Activated T-helper 2 cell treated with anti-CD3 and anti-CD28 coated beads, Interferon-gamma antibody, Interleukin-2, Interleukin-4, amounts not matched to agents 10 μg/mL and 5 μg/mL and 100 μg/mL, durations not matched to agents 14 hours and 24 hours and 36 hours (primary cell): ENCODE measurements at regions not wholly inside any gene's neighbourhood (a gene's known extent, or its start where the extent isn't known, plus 50 kb on each side); places are given as distances from the start of the nearest gene placed in this dataset.

ENCODE experiments used
- DNase-seq: peaks from one replicate; pipeline ENCODE4 v3.0.0; 2021; ENCODE audit warnings: low spot score
- H3K27ac Mint-ChIP-seq: one replicate; pipeline ENCODE4 v1.8.0; 2021; ENCODE audit warnings: mixed read lengths
- H3K27me3 Mint-ChIP-seq: one replicate; pipeline ENCODE4 v1.8.0; 2021; ENCODE audit warnings: low read depth, mixed read lengths
- H3K36me3 Mint-ChIP-seq: one replicate; pipeline ENCODE4 v1.8.0; 2021; ENCODE audit warnings: low read depth, mixed read lengths
- H3K4me1 Mint-ChIP-seq: one replicate; pipeline ENCODE4 v1.8.0; 2021; ENCODE audit warnings: low read depth, mixed read lengths
- H3K4me3 Mint-ChIP-seq: one replicate; pipeline ENCODE4 v1.8.0; 2021; ENCODE audit warnings: low read depth, mild to moderate bottlenecking, moderate library complexity, mixed read lengths
- H3K9me3 Mint-ChIP-seq: one replicate; pipeline ENCODE4 v1.8.0; 2021; ENCODE audit warnings: mixed read lengths
- intact Hi-C: fragments of 100-400 bp; cut with micrococcal nuclease; formaldehyde crosslinking; loops from one replicate; pipeline ENCODE4 v1.15.1; 2023

DNA sequence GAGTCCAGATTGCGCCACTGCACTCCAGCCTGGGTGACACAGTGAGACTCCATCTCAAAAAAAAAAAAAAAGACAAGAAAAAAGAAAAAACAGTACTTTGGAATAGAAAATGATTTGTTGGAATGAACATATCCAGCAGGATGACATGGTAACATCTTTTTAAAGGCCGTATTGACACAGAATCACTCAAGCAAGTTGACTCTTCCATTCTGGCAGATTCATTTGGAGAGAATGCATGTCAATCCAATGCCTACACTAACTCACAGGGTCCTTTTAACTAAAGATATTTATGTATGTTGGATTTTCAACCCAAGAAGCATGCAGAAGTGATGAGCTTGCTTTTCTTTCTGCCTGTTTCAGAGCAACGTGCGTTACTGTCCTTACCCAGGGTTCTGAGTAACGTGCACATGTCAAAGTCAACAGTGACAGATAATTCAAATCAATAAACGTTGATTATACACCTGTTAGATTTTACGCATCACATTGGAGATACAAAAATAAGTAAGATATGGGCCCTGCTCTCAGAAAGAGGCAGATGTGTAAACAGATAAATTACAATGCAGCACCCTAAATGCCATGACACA is 77.1 kb upstream of the FNDC3B start:
- DNase-seq: no peak
- Mint-ChIP-seq H3K4me3 (no peak overlapping the region), H3K9me3 (no peaks in the 10 kb centered on the region), H3K36me3 (no peaks in the 10 kb centered on the region), H3K27ac (no peak overlapping the region), H3K27me3 (no peaks in the 10 kb centered on the region), H3K4me1 (peaks cover 20% of the 10 kb centered on the region)
- intact Hi-C loops: no loop called here

DNA sequence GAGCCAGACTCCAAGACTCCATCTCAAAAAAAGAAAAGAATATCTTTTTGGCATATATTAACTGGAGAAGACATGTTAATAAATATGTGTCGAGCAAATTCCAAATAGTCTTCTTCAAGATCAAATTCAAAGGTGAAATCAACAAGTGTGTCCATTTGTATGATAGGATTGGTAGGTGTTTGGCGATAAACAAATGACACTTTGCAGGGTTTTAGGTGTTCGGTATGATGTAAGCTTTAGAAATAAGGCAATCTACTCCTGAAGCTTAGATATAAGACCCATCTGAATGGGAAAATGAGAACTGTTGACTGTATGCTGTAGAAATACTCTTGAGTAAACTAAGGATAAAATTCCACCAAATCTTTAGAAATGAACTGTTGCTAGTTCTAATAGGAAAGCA is 75.8 kb upstream of the FNDC3B start:
- Mint-ChIP-seq H3K27me3 (no peaks in the 10 kb centered on the region), H3K9me3 (no peaks in the 10 kb centered on the region), H3K4me1 (peaks cover 24% of the 10 kb centered on the region), H3K4me3 (no peak overlapping the region), H3K27ac (no peak overlapping the region), H3K36me3 (no peaks in the 10 kb centered on the region)
- intact Hi-C loops: no loop called here
- no peak for DNase-seq

DNA sequence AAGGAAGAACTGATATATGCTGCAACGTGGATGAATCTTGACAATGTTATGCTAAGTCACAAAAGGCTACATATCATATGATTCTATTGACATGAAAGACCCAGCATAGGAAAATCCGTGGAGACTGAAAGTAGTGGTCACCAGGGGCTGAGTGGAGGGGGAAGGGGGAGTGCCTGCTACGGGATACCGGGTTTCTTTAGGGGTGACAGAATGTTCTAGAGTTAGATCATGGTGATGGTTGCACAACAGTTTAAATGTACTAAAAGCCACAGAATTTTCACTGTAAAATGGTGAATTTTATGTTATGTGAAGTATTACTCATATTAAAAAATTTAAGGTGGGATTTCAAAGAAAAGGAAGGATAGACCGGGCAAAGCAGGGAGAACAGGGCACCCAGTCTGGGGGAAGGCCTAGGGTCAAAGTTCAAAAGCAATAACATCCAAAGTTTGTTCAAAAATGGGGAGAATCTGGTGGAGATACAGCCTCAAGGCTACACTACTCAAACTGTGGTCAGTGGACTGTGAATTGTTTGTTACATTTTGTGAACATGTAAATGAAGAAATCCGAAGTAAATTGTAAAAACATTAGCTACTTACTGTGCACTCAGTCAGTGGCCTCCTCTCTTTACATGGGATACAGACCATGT is 74.2 kb upstream of the FNDC3B start:
- DNase-seq: no peak
- H3K27me3 Mint-ChIP-seq: no peaks in the 10 kb centered on the region
- intact Hi-C loops: no loop called here
- peaks cover 4% of the 10 kb centered on the region for H3K9me3 Mint-ChIP-seq
- H3K4me1 Mint-ChIP-seq: peaks cover 19% of the 10 kb centered on the region
- no peak overlapping the region for H3K4me3 Mint-ChIP-seq
- no peaks in the 10 kb centered on the region for H3K36me3 Mint-ChIP-seq
- H3K27ac Mint-ChIP-seq: no peak overlapping the region

DNA sequence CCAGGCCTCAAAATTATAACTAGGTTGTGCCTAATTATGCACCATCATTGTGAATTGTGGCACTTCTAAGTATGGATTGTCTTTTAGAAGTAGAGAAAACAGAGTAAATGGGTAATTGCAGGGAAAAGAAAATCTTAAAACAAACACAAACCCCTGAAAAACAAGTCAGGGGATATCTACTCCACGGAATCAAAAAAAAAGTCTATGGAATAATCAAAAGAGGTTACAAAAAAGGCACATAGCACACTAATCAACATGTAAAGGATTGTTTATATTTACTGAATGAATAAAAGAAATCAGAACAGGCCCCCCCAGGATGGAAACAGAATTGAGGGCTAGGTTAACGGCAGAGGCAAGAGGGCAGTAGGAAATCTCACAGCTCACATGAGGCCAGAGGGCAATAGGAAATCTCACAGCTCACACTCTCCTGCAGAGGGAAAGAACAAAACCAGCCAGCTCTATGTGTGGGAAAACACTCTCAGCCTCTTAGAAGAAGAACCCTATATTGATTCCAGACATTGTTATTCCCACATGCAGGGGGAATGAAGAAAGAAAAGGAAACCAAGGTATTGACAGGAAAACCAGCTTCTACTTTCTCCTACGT is 72.7 kb upstream of the FNDC3B start:
- peaks cover 4% of the 10 kb centered on the region for H3K9me3 Mint-ChIP-seq
- H3K4me1 Mint-ChIP-seq: peaks cover 13% of the 10 kb centered on the region
- H3K27me3 Mint-ChIP-seq: no peaks in the 10 kb centered on the region
- no peak overlapping the region for H3K27ac Mint-ChIP-seq
- intact Hi-C loops: no loop called here
- DNase-seq: no peak
- no peak overlapping the region for H3K4me3 Mint-ChIP-seq
- H3K36me3 Mint-ChIP-seq: no peaks in the 10 kb centered on the region

DNA sequence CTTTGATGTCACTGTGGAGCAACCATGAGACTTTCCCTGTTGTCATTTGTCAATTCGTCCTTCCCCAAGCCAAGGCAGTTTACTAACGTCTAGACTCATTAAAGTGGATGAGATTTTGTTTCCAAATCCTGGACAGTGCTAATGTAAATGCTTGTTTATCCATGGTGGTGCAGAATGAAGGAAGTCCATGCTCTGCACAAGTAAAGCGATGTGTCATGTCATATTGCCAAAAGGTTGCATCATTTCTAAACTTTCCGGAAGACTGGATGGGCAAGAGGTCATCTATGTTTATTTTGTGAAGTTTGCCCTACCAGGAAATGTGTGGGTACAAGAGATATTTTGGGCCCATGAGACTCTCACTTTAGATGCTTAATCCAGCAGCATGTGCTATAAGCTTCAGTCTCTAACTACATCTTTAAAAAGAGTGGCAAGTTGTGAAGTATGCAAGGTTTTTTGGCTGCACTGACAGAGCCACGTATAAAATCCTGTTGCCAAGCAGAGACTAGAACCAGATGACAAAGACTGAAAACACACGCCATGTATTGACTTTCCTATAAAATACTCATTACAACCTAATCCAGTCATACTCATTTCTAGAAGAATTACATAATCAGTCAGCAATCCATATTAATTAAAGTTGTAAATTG is 72.1 kb upstream of the FNDC3B start:
- peaks cover 4% of the 10 kb centered on the region for H3K9me3 Mint-ChIP-seq
- no peaks in the 10 kb centered on the region for H3K36me3 Mint-ChIP-seq
- H3K4me3 Mint-ChIP-seq: no peak overlapping the region
- no peak overlapping the region for H3K27ac Mint-ChIP-seq
- peaks cover 13% of the 10 kb centered on the region for H3K4me1 Mint-ChIP-seq
- DNase-seq: no peak
- H3K27me3 Mint-ChIP-seq: no peaks in the 10 kb centered on the region
- intact Hi-C loops: no loop called here

DNA sequence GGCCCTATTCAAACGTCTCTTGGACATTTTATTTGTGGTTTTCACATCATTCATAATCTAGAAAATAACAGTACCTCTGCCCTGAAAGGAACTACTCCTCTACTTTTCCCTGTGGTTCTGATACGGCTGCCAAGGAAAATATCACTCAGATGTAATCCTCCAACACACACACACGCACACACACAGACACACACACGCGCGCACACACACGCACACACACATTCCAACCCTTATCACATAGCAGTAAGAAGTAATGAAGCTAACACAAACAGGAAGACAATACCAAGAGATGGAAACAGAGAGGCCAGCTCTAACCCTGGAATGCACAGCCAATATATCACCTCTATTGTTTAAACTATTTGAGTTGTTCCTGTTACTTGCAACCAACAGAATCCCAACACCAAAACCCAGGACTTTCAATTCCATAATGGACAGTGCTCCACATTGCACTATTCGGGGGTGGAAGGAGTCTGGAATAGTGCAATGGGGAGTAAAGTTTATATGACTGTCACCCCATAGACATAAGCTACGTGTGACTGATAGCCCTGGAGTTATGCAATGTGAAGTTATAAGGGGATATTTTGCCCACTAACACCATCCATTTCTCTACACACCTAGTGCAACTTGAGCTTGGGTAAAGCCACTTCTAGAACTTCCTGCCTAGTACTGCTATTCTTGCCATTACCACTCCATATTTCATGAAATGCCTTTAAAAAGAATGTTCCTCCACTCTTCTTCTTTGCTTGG is 71.3 kb upstream of the FNDC3B start:
- H3K4me3 Mint-ChIP-seq: no peak overlapping the region
- no peak for DNase-seq
- peaks cover 13% of the 10 kb centered on the region for H3K4me1 Mint-ChIP-seq
- intact Hi-C loops: no loop called here
- H3K36me3 Mint-ChIP-seq: no peaks in the 10 kb centered on the region
- no peak overlapping the region for H3K27ac Mint-ChIP-seq
- H3K9me3 Mint-ChIP-seq: peaks cover 4% of the 10 kb centered on the region
- no peaks in the 10 kb centered on the region for H3K27me3 Mint-ChIP-seq

DNA sequence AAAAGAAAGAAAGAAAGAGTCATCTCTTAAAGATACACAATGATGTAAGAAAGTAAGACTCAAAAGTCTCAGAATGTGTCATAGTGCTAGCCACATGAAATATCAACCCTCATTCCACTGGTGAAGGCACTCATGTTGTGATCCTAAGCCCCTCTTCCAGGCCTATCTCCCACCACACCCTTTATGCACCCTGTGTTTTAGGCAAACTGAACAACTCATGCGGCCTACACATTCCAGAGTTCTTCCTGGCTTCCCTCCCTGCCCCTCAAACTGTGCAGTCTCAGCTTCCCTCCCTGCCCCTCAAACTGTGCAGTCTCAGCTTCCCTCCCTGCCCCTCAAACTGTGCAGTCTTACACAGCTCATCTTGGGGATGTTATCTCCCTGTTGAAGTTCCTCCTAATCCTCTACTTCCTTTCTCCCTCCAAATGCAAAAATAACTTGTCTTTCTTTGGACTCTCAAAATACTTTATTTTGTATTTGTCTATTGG is 69.0 kb upstream of the FNDC3B start:
- intact Hi-C loops: loop anchor here (5.0 to 10.0 kb wide), 3 partner anchors 67 to 156 kb away; partner anchors contain the start of genes FNDC3B and PLD1
- Mint-ChIP-seq H3K4me1 (peaks cover 13% of the 10 kb centered on the region), H3K27ac (no peak overlapping the region), H3K27me3 (no peaks in the 10 kb centered on the region), H3K36me3 (no peaks in the 10 kb centered on the region), H3K4me3 (no peak overlapping the region), H3K9me3 (peaks cover 4% of the 10 kb centered on the region)
- DNase-seq: no peak

DNA sequence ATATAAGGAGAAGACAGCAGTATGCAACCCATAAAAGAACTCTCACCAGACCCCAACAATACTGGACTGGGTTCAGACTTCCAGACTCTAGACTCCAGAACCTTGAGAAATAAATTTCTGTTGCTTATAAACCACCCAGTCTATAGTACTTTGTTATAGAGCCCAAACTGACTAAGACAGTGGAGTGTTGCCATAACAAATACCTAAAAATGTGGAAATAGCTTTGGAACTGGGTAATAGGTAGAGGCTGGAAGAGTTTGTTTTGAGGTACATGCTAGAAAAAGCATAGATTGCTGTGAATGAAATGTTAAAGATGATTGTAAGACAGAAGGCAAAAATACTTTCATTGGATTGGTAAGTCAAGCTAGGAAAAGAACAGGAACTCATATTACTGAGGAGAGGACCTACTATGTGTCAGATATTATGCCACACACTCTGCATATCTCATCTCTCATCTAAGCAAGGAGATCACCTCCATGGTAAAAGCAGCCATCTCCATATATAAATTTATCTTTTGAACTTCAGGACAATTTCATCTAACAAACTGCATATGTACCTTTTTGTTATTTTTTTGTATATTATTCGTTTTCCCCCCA is 67.4 kb upstream of the FNDC3B start:
- Mint-ChIP-seq H3K27me3 (no peaks in the 10 kb centered on the region), H3K27ac (no peak overlapping the region), H3K4me3 (no peak overlapping the region), H3K4me1 (peaks cover 12% of the 10 kb centered on the region), H3K36me3 (no peaks in the 10 kb centered on the region), H3K9me3 (peaks cover 4% of the 10 kb centered on the region)
- no peak for DNase-seq
- intact Hi-C loops: loop anchor here (5.0 to 10.0 kb wide), 3 partner anchors 65 to 157 kb away; partner anchors contain the start of genes FNDC3B and PLD1

DNA sequence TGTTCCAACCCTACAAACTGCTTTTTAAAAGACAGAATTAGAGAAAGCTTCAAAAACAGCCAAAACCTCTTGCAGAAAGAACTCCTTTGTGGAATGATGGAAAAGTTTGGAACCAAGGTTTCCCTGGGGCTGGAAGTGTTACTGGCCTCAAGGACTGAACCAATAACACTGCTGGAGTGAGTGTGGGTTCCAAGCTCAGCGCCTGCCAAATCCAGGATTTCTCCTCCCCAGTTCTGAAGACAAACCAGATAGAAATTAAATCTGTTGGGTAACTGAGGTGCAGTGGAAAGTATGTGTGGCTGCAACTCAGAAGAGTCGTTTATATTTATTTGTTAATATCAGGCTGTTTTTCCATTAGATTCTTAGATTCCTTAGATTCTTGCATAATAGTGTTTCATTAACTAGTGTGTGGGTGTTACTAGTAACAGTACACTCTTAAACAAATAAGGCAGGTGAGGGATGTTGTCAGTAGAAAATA is 66.5 kb upstream of the FNDC3B start:
- no peak for DNase-seq
- no peak overlapping the region for H3K4me3 Mint-ChIP-seq
- H3K27me3 Mint-ChIP-seq: no peaks in the 10 kb centered on the region
- H3K9me3 Mint-ChIP-seq: peaks cover 4% of the 10 kb centered on the region
- intact Hi-C loops: loop anchor here (5.0 to 10.0 kb wide), 3 partner anchors 64 to 158 kb away; partner anchors contain the start of genes FNDC3B and PLD1
- peaks cover 10% of the 10 kb centered on the region for H3K4me1 Mint-ChIP-seq
- H3K27ac Mint-ChIP-seq: no peak overlapping the region
- H3K36me3 Mint-ChIP-seq: no peaks in the 10 kb centered on the region

DNA sequence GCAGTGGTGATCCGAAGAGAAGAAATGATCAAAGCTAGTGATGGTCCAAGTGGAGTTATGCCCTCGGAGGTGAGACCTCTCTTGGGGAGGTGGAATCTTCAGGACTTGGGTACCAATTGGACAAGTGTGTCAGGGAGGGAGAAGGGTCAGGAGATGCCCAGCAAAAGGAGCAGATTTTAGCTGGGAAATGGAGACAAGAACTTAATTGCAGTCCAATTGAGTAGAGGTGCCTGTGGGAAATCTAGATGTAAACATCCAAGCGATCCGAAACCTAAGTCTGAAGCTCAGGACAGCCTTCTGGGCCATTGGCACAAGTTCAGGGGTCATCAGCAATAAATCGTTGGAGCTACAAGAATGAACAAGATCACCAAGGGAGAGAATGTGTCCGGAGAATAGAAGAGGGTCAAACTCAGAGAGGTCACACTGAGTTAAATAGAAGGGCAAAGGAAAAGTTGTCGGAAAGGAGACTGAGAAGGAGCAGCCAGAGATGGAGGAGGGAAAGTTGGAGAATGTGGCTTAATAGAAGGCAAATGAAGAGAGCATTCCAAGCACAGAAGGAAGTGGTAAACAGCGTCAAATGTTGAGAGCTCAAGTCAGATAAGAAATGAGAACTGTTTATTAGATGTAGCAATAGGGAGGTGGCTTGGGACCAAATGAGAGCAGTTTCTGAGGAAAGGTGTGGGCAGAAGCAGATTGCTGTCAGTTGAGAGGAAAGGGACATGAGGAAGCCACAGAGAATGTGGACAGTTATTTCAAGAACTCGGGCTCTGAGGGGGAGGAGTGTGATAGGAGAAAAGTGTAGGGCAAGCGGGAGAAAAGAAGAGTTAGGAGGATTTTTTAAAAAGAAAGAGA is 64.2 kb upstream of the FNDC3B start:
- Mint-ChIP-seq H3K27ac (no peak overlapping the region), H3K27me3 (no peaks in the 10 kb centered on the region), H3K4me3 (no peak overlapping the region), H3K4me1 (peaks cover 9% of the 10 kb centered on the region), H3K36me3 (no peaks in the 10 kb centered on the region), H3K9me3 (peaks cover 5% of the 10 kb centered on the region)
- intact Hi-C loops: loop anchor here (2.0 to 10.0 kb wide), 5 partner anchors 14 to 160 kb away; partner anchors contain the start of genes FNDC3B and PLD1
- no peak for DNase-seq

DNA sequence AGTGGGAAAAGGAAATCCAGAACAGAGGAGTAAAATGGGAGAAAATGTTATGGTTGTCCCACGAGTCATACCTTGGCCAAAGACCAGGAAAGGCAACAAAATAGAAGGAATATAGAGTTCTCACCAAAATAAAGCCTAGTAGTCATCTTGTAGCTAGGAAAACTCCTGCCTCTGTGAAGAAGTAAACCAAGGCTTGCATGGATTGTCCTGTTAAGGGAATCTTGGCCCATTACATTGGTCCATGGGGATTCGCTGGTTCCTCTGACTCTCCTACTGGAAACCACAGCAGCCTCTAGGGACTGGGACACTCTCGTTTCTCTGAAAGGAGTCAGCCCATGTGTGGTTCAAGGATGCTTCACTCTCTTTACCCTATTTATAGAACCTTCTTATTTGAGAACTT is 62.9 kb upstream of the FNDC3B start:
- H3K4me3 Mint-ChIP-seq: no peak overlapping the region
- DNase-seq: no peak
- intact Hi-C loops: loop anchor here (5.0 to 10.0 kb wide), 3 partner anchors 102 to 162 kb away; partner anchors contain the start of gene PLD1
- no peaks in the 10 kb centered on the region for H3K36me3 Mint-ChIP-seq
- H3K27me3 Mint-ChIP-seq: no peaks in the 10 kb centered on the region
- peaks cover 5% of the 10 kb centered on the region for H3K9me3 Mint-ChIP-seq
- peaks cover 11% of the 10 kb centered on the region for H3K4me1 Mint-ChIP-seq
- H3K27ac Mint-ChIP-seq: no peak overlapping the region
